ENCODE measurements at regions not wholly inside any gene's neighbourhood (a gene's known extent, or its start where the extent isn't known, plus 50 kb on each side); places are given as distances from the start of the nearest gene placed in this dataset.
"Not testable (repeated sequence)": the region's sequence is repeated elsewhere in the genome, so short reads cannot be mapped to it uniquely, and the experiment has no call there.

GRCh38 chr2:190150413-190150812 lies 87.9 kb upstream of the MSTN start:
- no peak for DNase-seq (ENCODE audit: low read depth in 2 of 3, low spot score in 2 of 3)

DNA sequence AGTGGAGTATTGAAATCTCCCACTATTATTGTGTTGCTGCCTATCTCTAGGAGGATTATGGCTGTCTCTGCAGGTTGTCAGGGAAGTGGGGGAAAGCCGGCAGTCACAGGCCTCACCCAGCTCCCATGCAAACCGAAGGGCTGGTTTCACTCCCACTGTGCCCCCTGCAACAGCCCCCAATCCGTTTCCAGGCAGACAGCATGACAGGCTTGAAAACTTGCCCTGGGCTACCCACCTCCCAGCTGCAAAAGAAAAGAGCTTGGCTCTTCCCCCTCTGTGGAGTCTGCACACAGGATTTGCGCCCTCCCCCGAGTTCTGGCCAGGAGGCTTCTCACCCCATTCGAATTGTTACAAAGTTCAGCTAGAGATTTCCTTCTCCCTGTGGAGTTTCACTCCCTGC lies 87.4 kb upstream of the MSTN start:
- no peak for DNase-seq (ENCODE audit: low read depth in 2 of 3, low spot score in 2 of 3)

GRCh38 chr2:190149200-190149599 lies 86.7 kb upstream of the MSTN start:
- DNase-seq (ENCODE audit: low read depth in 2 of 3, low spot score in 2 of 3): no peak

DNA sequence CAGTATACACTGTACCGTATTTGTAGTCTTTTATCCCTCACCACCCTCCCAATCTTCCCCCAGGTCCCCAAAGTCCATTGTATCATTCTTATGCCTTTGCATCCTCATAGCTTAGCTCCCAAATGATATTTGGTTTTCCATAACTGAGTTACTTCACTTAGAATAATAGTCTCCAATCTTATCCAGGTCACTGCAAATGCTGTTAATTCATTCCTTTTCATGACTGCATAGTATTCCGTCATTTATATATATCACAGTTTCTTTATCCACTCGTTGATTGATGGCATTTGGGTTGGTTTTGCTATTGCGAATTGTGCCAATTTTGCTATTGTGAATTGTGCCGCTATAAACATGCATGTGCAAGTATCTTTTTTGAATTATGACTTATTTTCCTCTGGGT lies 83.6 kb upstream of the MSTN start:
- not testable (repeated sequence) for DNase-seq (ENCODE audit: low read depth in 2 of 3, low spot score in 2 of 3)

DNA sequence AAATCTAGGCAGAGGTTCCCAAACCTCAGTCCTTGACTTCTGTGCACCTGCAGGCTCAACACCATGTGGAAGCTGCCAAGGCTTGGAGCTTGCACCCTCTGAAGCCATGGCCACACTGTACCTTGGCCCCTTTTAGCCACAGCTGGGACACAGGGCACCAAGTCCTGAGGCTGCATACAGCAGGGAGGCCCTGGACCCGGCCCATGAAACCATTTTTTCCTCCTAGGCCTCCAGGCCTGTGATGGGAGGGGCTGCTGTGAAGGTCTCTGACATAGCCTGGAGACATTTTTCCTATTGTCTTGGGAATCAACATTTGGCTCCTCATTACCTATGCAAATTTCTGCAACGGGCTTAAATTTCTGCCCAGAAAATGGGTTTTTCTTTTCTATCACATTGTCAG lies 77.9 kb upstream of the MSTN start:
- DNase-seq (ENCODE audit: low read depth in 2 of 3, low spot score in 2 of 3): not testable (repeated sequence)

- DNase-seq (ENCODE audit: low read depth in 2 of 3, low spot score in 2 of 3): no peak
Observed at GRCh38 chr2:190139371-190139770, 76.8 kb upstream of the MSTN start.

- DNase-seq (ENCODE audit: low read depth in 2 of 3, low spot score in 2 of 3): no peak
Observed at GRCh38 chr2:190138032-190138431, 75.5 kb upstream of the MSTN start.

- no peak for DNase-seq (ENCODE audit: low read depth in 2 of 3, low spot score in 2 of 3)
Observed at GRCh38 chr2:190137561-190137960, 75.0 kb upstream of the MSTN start.

- DNase-seq (ENCODE audit: low read depth in 2 of 3, low spot score in 2 of 3): no peak
Observed at GRCh38 chr2:190136825-190137224, 74.3 kb upstream of the MSTN start.

DNA sequence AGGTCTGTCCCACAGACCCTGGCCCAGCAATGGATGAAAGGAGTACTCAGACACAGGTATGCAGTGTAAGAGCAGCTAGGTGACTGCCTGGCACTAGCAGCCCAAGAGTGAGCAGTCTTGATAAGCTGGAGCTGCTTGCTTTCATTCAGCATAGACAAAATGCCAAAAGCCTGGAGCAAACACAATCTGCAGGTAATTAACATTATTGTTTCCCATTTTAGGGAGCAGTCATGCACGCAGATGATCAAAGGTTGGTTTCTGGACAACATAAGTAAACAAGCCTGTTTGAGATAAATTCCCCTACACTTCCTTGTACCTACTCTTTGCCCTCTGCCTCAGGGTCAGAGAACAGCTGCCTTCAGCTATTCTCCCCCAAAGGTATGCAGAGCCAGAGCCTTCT lies 73.7 kb upstream of the MSTN start:
- no peak for DNase-seq (ENCODE audit: low read depth in 2 of 3, low spot score in 2 of 3)

DNA sequence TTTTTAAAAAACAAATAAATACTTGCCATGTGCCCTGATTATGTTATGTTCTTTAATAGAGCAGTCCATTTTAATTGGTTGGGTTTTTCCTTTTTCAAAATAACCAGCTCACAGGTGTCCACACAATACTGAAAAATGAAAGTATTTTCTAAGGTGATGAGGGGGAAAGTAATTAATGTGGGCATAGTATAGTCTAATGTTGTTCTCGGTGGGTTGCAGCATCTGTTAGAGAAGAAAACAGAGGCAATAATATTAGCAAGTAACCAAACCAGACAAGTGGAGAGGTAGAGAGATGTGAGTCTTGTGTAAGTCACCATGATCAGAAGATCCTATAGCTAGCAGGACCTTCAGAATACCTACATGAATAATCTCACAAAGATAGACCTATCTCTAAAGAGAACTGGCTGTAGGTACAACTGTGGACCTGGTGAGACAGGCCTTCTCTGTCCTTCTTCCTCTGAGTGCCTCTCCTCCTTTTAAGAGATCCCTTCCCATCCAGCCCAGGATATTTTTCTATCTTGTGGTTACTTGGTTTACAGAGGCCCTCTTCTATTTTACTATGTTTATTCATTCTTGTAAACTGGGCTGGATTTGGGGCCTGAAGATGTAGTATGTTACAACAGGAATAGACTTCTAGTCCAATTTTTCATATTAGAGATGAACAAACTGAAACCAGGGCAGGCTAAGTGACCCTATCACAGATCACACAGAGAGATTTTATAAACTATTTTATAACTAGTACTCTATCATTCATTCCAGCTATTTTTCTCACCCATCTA lies 67.1 kb upstream of the MSTN start:
- no peak for DNase-seq (ENCODE audit: low read depth in 2 of 3, low spot score in 2 of 3)

- DNase-seq (ENCODE audit: low read depth in 2 of 3, low spot score in 2 of 3): no peak
Observed at GRCh38 chr2:190127651-190128050, 65.1 kb upstream of the MSTN start.

DNA sequence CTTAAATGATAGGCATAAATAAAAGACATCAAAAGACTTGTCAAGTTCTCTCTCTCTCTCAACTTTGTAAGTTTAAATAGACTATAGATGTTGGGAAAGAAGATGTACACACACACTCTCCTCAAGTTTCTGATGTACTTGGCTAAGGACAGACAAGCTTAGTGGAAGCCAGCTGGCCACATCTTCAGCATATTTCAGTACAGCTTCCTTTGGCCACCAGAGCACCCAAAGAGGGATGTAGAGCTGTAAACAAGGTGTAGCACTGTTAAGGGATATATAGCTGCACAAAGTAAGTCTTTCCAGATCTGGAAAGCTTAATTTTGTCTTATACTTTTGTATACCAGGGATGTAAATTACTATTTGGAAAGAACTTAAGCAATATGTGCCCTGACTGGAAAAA lies 64.3 kb upstream of the MSTN start:
- DNase-seq (ENCODE audit: low read depth in 2 of 3, low spot score in 2 of 3): no peak

GRCh38 chr2:190123956-190124355 lies 61.4 kb upstream of the MSTN start:
- no peak for DNase-seq (ENCODE audit: low read depth in 2 of 3, low spot score in 2 of 3)

- peak in 2 of 3 donors; percentile 2 to 33 for DNase-seq (ENCODE audit: low read depth in 2 of 3, low spot score in 2 of 3)
Observed at GRCh38 chr2:190121971-190122370, 59.4 kb upstream of the MSTN start.

DNA sequence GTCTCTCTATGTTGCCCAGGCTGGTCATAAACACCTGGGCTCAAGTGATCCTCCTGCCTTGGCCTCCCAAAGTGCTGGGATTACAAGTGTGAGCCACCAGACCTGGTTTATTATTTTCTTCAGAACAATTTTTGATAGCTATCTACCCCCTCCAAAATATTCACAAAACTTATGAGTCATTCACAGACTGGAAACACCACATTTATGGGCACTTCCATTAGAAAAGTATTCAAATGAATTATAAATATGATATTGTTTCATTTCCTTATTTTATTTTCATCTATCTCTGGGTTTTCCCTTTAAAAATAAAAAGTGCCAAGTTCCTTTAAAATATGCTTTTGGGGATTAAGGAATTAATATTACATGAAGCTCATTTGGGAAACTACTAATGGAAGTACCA lies 58.8 kb upstream of the MSTN start:
- no peak for DNase-seq (ENCODE audit: low read depth in 2 of 3, low spot score in 2 of 3)

- DNase-seq (ENCODE audit: low read depth in 2 of 3, low spot score in 2 of 3): no peak
Observed at GRCh38 chr2:190119923-190120590, 57.5 kb upstream of the MSTN start.

- peak in 2 of 3 donors; percentile 3 to 45 for DNase-seq (ENCODE audit: low read depth in 2 of 3, low spot score in 2 of 3)
Observed at GRCh38 chr2:190119257-190119656, 56.7 kb upstream of the MSTN start.

DNA sequence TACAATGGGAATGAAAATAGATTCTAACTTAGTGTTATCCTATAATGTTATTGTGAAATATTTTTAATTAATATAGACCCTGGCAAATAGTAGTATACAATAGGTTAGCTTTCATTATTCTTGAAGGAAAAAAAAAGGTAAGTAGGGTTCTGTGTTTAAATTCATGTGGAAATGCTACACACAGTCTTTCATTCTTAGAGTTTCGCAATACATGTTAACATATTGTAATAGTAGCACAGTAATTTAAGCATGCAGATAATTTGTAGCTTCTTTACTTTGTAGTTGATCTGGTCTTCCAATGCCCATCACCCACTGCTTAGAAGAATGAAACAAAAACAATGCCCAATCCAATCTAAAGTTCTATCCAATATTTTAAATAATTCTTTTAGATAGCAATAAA lies 54.8 kb upstream of the MSTN start:
- no peak for DNase-seq (ENCODE audit: low read depth in 2 of 3, low spot score in 2 of 3)

GRCh38 chr2:190113000-190113399 lies 50.5 kb upstream of the MSTN start:
- no peak for DNase-seq (ENCODE audit: low read depth in 2 of 3, low spot score in 2 of 3)

Measured in hematopoietic multipotent progenitor cell (in vitro differentiated cells).